K562 (cell line): ENCODE measurements at regions not wholly inside any gene's neighbourhood (a gene's known extent, or its start where the extent isn't known, plus 50 kb on each side); places are given as distances from the start of the nearest gene placed in this dataset.

ENCODE experiments used
- ATAC-seq: fragments of 200-7000 bp; cut with Tn5 transposase; 3 replicates; pipeline ENCODE4 v1.9.1; 2020; ENCODE audit warnings: moderate library complexity
- BruUV-seq: library from RNA; stranded (reverse); fragments of 400-500 nt; replicated peaks from 2 replicates; lab custom pipeline; 2021; lab: Mats Ljungman, UMichigan
- CTCF ChIA-PET: fragments of 300-600 bp; formaldehyde crosslinking; extraction: SDS; loops from one replicate; lab custom pipeline; 2021; ENCODE audit warnings: low intra/inter-chr PET ratio; lab: Yijun Ruan, JAX
- POLR2A ChIA-PET: fragments of 300-600, 350-650 bp; sonication (Branson Sonifier 250); formaldehyde crosslinking; extraction: SDS; loops from one replicate; lab custom pipeline; 2021; ENCODE audit warnings: antibody characterized with exemption, inconsistent platforms; lab: Yijun Ruan, JAX
- DNase-seq, 4 experiments: peaks; one replicate each; pipeline versions ENCODE4 v3.0.0 to v3.0.0-alpha.2; 2011 to 2018; ENCODE audit warnings: low spot score in 3 of 4, mixed read lengths in 3 of 4; ENCODE audit errors: extremely low read depth in 1 of 4
- FAIRE-seq: peaks from 2 replicates; lab custom pipeline; 2011; peaks lifted over from hg19 to GRCh38; lab: Jason Lieb, UNC
- H2AFZ ChIP-seq: 2 replicates; pipeline ENCODE4 v1.6.0; 2011; ENCODE audit warnings: low read depth, low read length, control low read depth, inconsistent platforms
- H3K27ac ChIP-seq: fragments of 200-600 bp; 3 replicates; pipeline ENCODE4 v1.8.0; 2011; ENCODE audit warnings: low read depth, mild to moderate bottlenecking, control low read depth, inconsistent platforms, low read length, moderate library complexity, mixed read lengths; ENCODE audit errors: extremely low read depth
- H3K27me3 ChIP-seq, 2 experiments: fragments of 300-600 bp in 1 of 2; 2 replicates in 1 of 2; 3 replicates in 1 of 2; pipeline versions ENCODE4 v1.6.0 to v1.8.0; 2011; ENCODE audit warnings: inconsistent platforms in 2 of 2, low read length in 2 of 2, mild to moderate bottlenecking in 1 of 2, mixed read lengths in 1 of 2, moderate library complexity in 1 of 2; ENCODE audit not compliant: control insufficient read depth in 2 of 2, insufficient read depth in 2 of 2
- H3K36me3 ChIP-seq: fragments of 300-600 bp; 3 replicates; pipeline ENCODE4 v1.8.0; 2011; ENCODE audit warnings: mild to moderate bottlenecking, low read length, inconsistent platforms; ENCODE audit not compliant: control insufficient read depth, insufficient read depth
- H3K4me1 ChIP-seq, 2 experiments: fragments of 200-600 bp in 1 of 2; replicated peaks in 1 of 2; 2 replicates in 1 of 2; 3 replicates in 1 of 2; pipeline versions ENCODE4 v1.5.1 to v1.8.0; 2011; ENCODE audit warnings: inconsistent platforms in 2 of 2, low read length in 2 of 2, mild to moderate bottlenecking in 1 of 2, mixed read lengths in 1 of 2, moderate library complexity in 1 of 2; ENCODE audit not compliant: control insufficient read depth in 2 of 2, insufficient read depth in 2 of 2
- H3K4me2 ChIP-seq: 2 replicates; pipeline ENCODE4 v1.6.1; 2011; ENCODE audit warnings: low read length, control low read depth, inconsistent platforms, mixed read lengths; ENCODE audit not compliant: insufficient read depth
- H3K4me3 ChIP-seq: fragments of 200-600 bp; sonication (generic), shearing (Covaris generic); 2 replicates; pipeline ENCODE4 v1.5.1; 2016; ENCODE audit warnings: control low read depth, inconsistent platforms
- H3K79me2 ChIP-seq: fragments of 200-600 bp; 3 replicates; pipeline ENCODE4 v1.8.0; 2011; ENCODE audit warnings: low read length, inconsistent platforms; ENCODE audit not compliant: control insufficient read depth, insufficient read depth
- H3K9ac ChIP-seq, 2 experiments: 2 replicates each; pipeline versions ENCODE4 v1.6.0 to v1.6.1; 2011; ENCODE audit warnings: low read depth in 2 of 2, low read length in 2 of 2, control low read depth in 1 of 2, inconsistent platforms in 1 of 2, mild to moderate bottlenecking in 1 of 2, mixed read lengths in 1 of 2; ENCODE audit not compliant: insufficient read depth in 1 of 2
- H3K9me1 ChIP-seq: one replicate; pipeline ENCODE4 v1.6.0; 2011; ENCODE audit warnings: inconsistent platforms, mild to moderate bottlenecking, low read length, moderate library complexity; ENCODE audit not compliant: control insufficient read depth, insufficient read depth
- H3K9me3 ChIP-seq: replicated peaks from 2 replicates; pipeline ENCODE4 v1.5.1; 2011; ENCODE audit warnings: low read depth, low read length, inconsistent platforms; ENCODE audit not compliant: control insufficient read depth, insufficient read depth
- H4K20me1 ChIP-seq: replicated peaks from 2 replicates; pipeline ENCODE4 v1.6.1; 2011; ENCODE audit warnings: low read length, inconsistent platforms, mixed read lengths; ENCODE audit not compliant: control insufficient read depth, insufficient read depth
- CC2D1A ChIP-seq: fragments of 450-650 bp; IDR thresholded peaks from 2 replicates; pipeline ENCODE4 v1.6.1; 2017; ENCODE audit warnings: mild to moderate bottlenecking
- COPS2 ChIP-seq: fragments of 450-650 bp; conservative IDR thresholded peaks from 2 replicates; pipeline ENCODE4 v1.6.1; 2016; ENCODE audit warnings: mild to moderate bottlenecking, moderate library complexity
- CSDE1 ChIP-seq, 2 experiments: fragments of 450-650 bp; IDR thresholded peaks; 2 replicates each; pipeline ENCODE4 v1.6.1; 2016; ENCODE audit warnings: mild to moderate bottlenecking in 1 of 2
- GTF2A2 ChIP-seq: IDR thresholded peaks from 2 replicates; pipeline ENCODE4 v1.6.1; 2016; ENCODE audit warnings: mild to moderate bottlenecking, missing genetic modification characterization, missing compliant biosample characterization
- GTF2E2 ChIP-seq: fragments of 200-800 bp; sonication (Bioruptor generic); IDR thresholded peaks from 2 replicates; pipeline ENCODE4 v1.6.1; 2016; ENCODE audit warnings: missing genetic modification characterization, missing compliant biosample characterization
- NR4A1 ChIP-seq, 2 experiments: fragments of 250-450 bp in 1 of 2; fragments of 450-650 bp in 1 of 2; sonication (Bioruptor Pico) in 1 of 2; IDR thresholded peaks; 2 replicates each; pipeline versions ENCODE4 v1.4.0 to v1.6.1; 2016 to 2020; ENCODE audit warnings: mild to moderate bottlenecking in 2 of 2, missing compliant biosample characterization in 1 of 2, missing genetic modification characterization in 1 of 2, moderate library complexity in 1 of 2
- PHB2 ChIP-seq: fragments of 450-650 bp; IDR thresholded peaks from 2 replicates; pipeline ENCODE4 v1.6.1; 2017; ENCODE audit warnings: low read depth
- POLR2AphosphoS5 ChIP-seq: IDR thresholded peaks from 2 replicates; pipeline ENCODE4 v1.6.1; 2011; ENCODE audit warnings: mild to moderate bottlenecking, low read depth, low read length, moderate library complexity; ENCODE audit not compliant: control insufficient read depth, insufficient read depth
- PPARD ChIP-seq: fragments of 250-450 bp; sonication (Bioruptor Pico); IDR thresholded peaks from 2 replicates; pipeline ENCODE4 v1.8.0; 2022; ENCODE audit warnings: inconsistent platforms, mild to moderate bottlenecking, moderate library complexity
- RHOXF2B ChIP-seq: fragments of 250-450 bp; sonication (Bioruptor Pico); conservative IDR thresholded peaks from 2 replicates; pipeline ENCODE4 v1.5.1; 2021
- SAFB ChIP-seq: fragments of 200-400 bp; formaldehyde crosslinking; IDR thresholded peaks from 2 replicates; pipeline ENCODE4 v1.6.1; 2017; ENCODE audit warnings: low read depth, low read length, borderline replicate concordance
- TOE1 ChIP-seq, 2 experiments: fragments of 450-650 bp in 1 of 2; sonication (generic) in 1 of 2; formaldehyde crosslinking in 1 of 2; IDR thresholded peaks; 2 replicates each; pipeline versions ENCODE4 v1.7.1 to v1.8.0; 2016 to 2022; ENCODE audit warnings: borderline replicate concordance in 2 of 2, mild to moderate bottlenecking in 2 of 2, antibody characterized with exemption in 1 of 2, inconsistent platforms in 1 of 2, low read depth in 1 of 2, missing genetic modification reagents in 1 of 2, moderate library complexity in 1 of 2
- ZC3H11A ChIP-seq: IDR thresholded peaks from 2 replicates; pipeline ENCODE4 v1.6.1; 2012; ENCODE audit warnings: low read depth, low read length, improper control_type of control experiment
- ZC3H4 ChIP-seq: sonication (generic); formaldehyde crosslinking; IDR thresholded peaks from 2 replicates; pipeline ENCODE4 v1.9.0; 2021; ENCODE audit warnings: missing genetic modification reagents, borderline replicate concordance
- WGBS: fragments of 100-300 bp; shearing (Covaris generic); methylation state at CpG from one replicate; pipeline ENCODE4 v1.1.6; 2016; ENCODE audit warnings: low coverage, mixed read lengths; ENCODE audit not compliant: insufficient coverage; ENCODE audit errors: missing lambda C conversion rate; 5-methylcytosine and 5-hydroxymethylcytosine counted together
- in situ Hi-C: fragments of 300-500 bp; cut with MboI; formaldehyde crosslinking; loops from 4 replicates; pipeline ENCODE4 v1.15.0; 2018; ENCODE audit warnings: inconsistent platforms, mixed read lengths
- intact Hi-C: fragments of 100-400 bp; cut with micrococcal nuclease; formaldehyde crosslinking; loops from 2 replicates; pipeline ENCODE4 v1.14.2; 2022

DNA sequence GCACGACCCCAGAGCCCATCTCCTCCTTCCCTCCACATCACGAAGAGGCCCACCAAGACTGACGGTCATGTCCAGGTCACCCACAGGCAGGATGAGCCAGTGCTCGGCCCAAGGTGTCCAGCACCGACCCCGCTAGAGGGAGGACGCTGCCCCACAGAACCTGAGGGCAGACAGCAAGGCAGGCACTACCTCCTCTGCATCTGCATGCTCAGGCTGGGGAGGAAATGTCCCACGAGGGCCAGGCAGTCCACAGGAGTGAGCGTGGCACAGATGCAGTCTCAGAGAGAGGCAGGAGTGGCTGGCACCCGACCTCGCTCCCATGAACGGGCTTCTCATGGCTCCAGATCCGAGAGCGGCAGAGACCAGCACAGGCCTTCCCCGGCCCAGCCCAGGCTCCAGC is 133.2 kb downstream of the TUBA3C start:
- intact Hi-C loops, result no loop called here
- no peak overlapping the region for H3K9ac ChIP-seq
- DNase-seq (no peak), FAIRE-seq (no peak), ATAC-seq (no peak; the same call in 2 of the 3 replicates)
- CTCF ChIA-PET, result no interaction called here
- H3K27ac ChIP-seq, result no peak overlapping the region
- POLR2A ChIA-PET, result no interaction called here
- no peaks in the 10 kb centered on the region for H3K9me3 ChIP-seq
- H2AFZ ChIP-seq, result no peak overlapping the region
- no peaks in the 10 kb centered on the region for H3K36me3 ChIP-seq
- no TSS peak for BruUV-seq
- H3K9me1 ChIP-seq, result no peaks in the 10 kb centered on the region
- no peaks in the 10 kb centered on the region for H3K79me2 ChIP-seq
- no peak for TF ChIP-seq RHOXF2B (CRISPR knock-in tag)
- TF ChIP-seq SAFB, result no peak
- TF ChIP-seq POLR2AphosphoS5, result no peak
- TF ChIP-seq CC2D1A, result no peak
- TF ChIP-seq PHB2, result no peak
- no peak for TF ChIP-seq NR4A1 (CRISPR knock-in tag; IDR thresholded peaks at IDR 0.05)
- TF ChIP-seq NR4A1 (tag; IDR thresholded peaks at IDR 0.05), result no peak
- TF ChIP-seq ZC3H4 (CRISPR knock-in tag), result no peak
- no peak for TF ChIP-seq GTF2A2 (tag)
- TF ChIP-seq COPS2, result no peak
- TF ChIP-seq ZC3H11A, result no peak
- no peak for TF ChIP-seq PPARD (CRISPR knock-in tag)
- no peak for TF ChIP-seq GTF2E2 (tag)
- no peak for TF ChIP-seq TOE1 (IDR thresholded peaks at IDR 0.05; ENCODE audit: borderline replicate concordance)
- no peak for TF ChIP-seq TOE1 (CRISPR knock-in tag; IDR thresholded peaks at IDR 0.05; ENCODE audit: borderline replicate concordance, low read depth)
- no peak for TF ChIP-seq CSDE1 (IDR thresholded peaks at IDR 0.05)
- no peak overlapping the region for H3K4me2 ChIP-seq
- H3K27me3 ChIP-seq, result peaks cover 0 to 10% of the 10 kb centered on the region in 2 experiments; a peak in 1 of 5 replicates
- WGBS, result 7% methylated on average over 12 of the region's 15 CpGs
- in situ Hi-C loops, result no loop called here
- no peaks in the 10 kb centered on the region for H3K4me1 ChIP-seq
- no peaks in the 10 kb centered on the region for H4K20me1 ChIP-seq
- no peak overlapping the region for H3K4me3 ChIP-seq
